OCI-LY3 (cell line): ENCODE measurements at regions not wholly inside any gene's neighbourhood (a gene's known extent, or its start where the extent isn't known, plus 50 kb on each side); places are given as distances from the start of the nearest gene placed in this dataset.

ENCODE experiments used
- H2AFZ ChIP-seq: fragments of 200-600, 300-600 bp; shearing (Covaris generic); 2 replicates; pipeline ENCODE4 v1.6.0; 2014; ENCODE audit warnings: antibody characterized with exemption, low read depth, low read length
- H3K27ac ChIP-seq: fragments of 200-600, 300-600 bp; sonication (generic); 2 replicates; pipeline ENCODE4 v1.5.1; 2014; ENCODE audit warnings: mild to moderate bottlenecking, low read length, moderate library complexity, mixed read lengths
- H3K27me3 ChIP-seq: fragments of 200-600, 300-600 bp; sonication (generic); 2 replicates; pipeline ENCODE4 v1.6.1; 2014; ENCODE audit warnings: low read depth, low read length, mixed read lengths
- H3K36me3 ChIP-seq: fragments of 200-600, 300-600 bp; sonication (generic); replicated peaks from 2 replicates; pipeline ENCODE3; 2014; ENCODE audit warnings: low read depth, low read length, mixed read lengths
- H3K4me1 ChIP-seq: fragments of 300-600, 200-600 bp; sonication (generic); 2 replicates; pipeline ENCODE4 v1.6.1; 2014; ENCODE audit warnings: low read length, mixed read lengths
- H3K4me2 ChIP-seq: fragments of 200-600, 300-600 bp; sonication (generic); 2 replicates; pipeline ENCODE4 v1.6.1; 2014; ENCODE audit warnings: low read length, mixed read lengths
- H3K4me3 ChIP-seq: fragments of 300-600, 200-600 bp; sonication (generic); 2 replicates; pipeline ENCODE4 v1.5.1; 2014; ENCODE audit warnings: antibody characterized with exemption, mild to moderate bottlenecking, low read length, moderate library complexity
- H3K79me2 ChIP-seq: fragments of 300-600, 200-600 bp; shearing (Covaris generic); 2 replicates; pipeline ENCODE4 v1.6.1; 2014; ENCODE audit warnings: mild to moderate bottlenecking, low read length, mixed read lengths
- H3K9ac ChIP-seq: fragments of 300-600, 200-600 bp; shearing (Covaris generic); 2 replicates; pipeline ENCODE4 v1.6.0; 2014; ENCODE audit warnings: mild to moderate bottlenecking, low read length, moderate library complexity
- H3K9me3 ChIP-seq: fragments of 200-600, 300-600 bp; shearing (Covaris generic); 2 replicates; pipeline ENCODE4 v1.6.1; 2014; ENCODE audit warnings: low read length, mixed read lengths; ENCODE audit not compliant: insufficient read depth
- H4K20me1 ChIP-seq: fragments of 200-600, 300-600 bp; sonication (generic); 2 replicates; pipeline ENCODE4 v1.6.1; 2016; ENCODE audit warnings: low read length, mixed read lengths; ENCODE audit not compliant: insufficient read depth
- CTCF ChIP-seq: fragments of 200-600, 300-600 bp; sonication (generic); IDR thresholded peaks from 2 replicates; pipeline ENCODE4 v1.5.1; 2014; ENCODE audit warnings: antibody characterized with exemption, low read length, low read depth
- EZH2phosphoT487 ChIP-seq: fragments of 200-600 bp; shearing (Covaris generic); IDR thresholded peaks from 2 replicates; pipeline ENCODE4 v1.6.1; 2018; ENCODE audit warnings: antibody characterized with exemption, mixed run types, low read depth

GRCh38 chr7:83882551-83882950 is 233.6 kb upstream of the SEMA3E start:
- H3K36me3 ChIP-seq, result peaks cover 6% of the 10 kb centered on the region
- no peak overlapping the region for H3K4me2 ChIP-seq
- TF ChIP-seq CTCF (no peak), EZH2phosphoT487 (no peak)
- no peaks in the 10 kb centered on the region for H3K79me2 ChIP-seq
- H3K9ac ChIP-seq, result no peak overlapping the region
- no peak overlapping the region for H3K27ac ChIP-seq
- H3K4me3 ChIP-seq, result no peak overlapping the region
- no peak overlapping the region for H2AFZ ChIP-seq
- H4K20me1 ChIP-seq, result no peaks in the 10 kb centered on the region
- H3K27me3 ChIP-seq, result no peaks in the 10 kb centered on the region
- no peaks in the 10 kb centered on the region for H3K9me3 ChIP-seq
- peaks cover 7% of the 10 kb centered on the region for H3K4me1 ChIP-seq

- no peak overlapping the region for H3K4me2 ChIP-seq
- H3K27ac ChIP-seq, result no peak overlapping the region
- H4K20me1 ChIP-seq, result no peaks in the 10 kb centered on the region
- H3K4me3 ChIP-seq, result no peak overlapping the region
- H3K79me2 ChIP-seq, result no peaks in the 10 kb centered on the region
- peaks cover 27% of the 10 kb centered on the region for H3K4me1 ChIP-seq
- H3K27me3 ChIP-seq, result no peaks in the 10 kb centered on the region
- H3K36me3 ChIP-seq, result peaks cover 6% of the 10 kb centered on the region
- no peak overlapping the region for H3K9ac ChIP-seq
- TF ChIP-seq EZH2phosphoT487, result no peak
- no peak for TF ChIP-seq CTCF
- H2AFZ ChIP-seq, result no peak overlapping the region
- H3K9me3 ChIP-seq, result no peaks in the 10 kb centered on the region
These were observed 230.1 kb upstream of the SEMA3E start for GRCh38 chr7:83879063-83879462.

DNA sequence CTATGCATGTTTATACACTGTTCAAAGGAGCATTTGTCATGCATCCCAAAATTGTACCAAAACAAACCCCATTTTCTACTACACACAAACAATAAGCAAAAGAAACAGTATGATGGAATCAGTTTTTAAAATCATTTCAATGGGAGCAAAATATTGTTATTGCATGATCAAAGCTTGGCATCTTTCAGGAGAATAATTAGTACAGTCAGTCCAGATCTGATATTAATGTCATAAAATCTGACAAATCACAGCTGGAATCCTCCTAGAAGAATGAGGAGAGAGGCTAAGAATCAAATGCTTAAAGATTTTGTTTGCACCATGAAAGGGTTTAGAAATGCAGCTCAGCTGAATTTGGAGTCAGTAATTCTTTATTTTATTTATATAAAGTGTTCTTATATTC is 229.7 kb upstream of the SEMA3E start:
- peaks cover 6% of the 10 kb centered on the region for H3K36me3 ChIP-seq
- no peak overlapping the region for H2AFZ ChIP-seq
- no peaks in the 10 kb centered on the region for H3K79me2 ChIP-seq
- H3K4me3 ChIP-seq, result no peak overlapping the region
- no peak overlapping the region for H3K9ac ChIP-seq
- H3K27ac ChIP-seq, result no peak overlapping the region
- no peak overlapping the region for H3K4me2 ChIP-seq
- TF ChIP-seq CTCF (no peak), EZH2phosphoT487 (no peak)
- H4K20me1 ChIP-seq, result no peaks in the 10 kb centered on the region
- H3K4me1 ChIP-seq, result peaks cover 27% of the 10 kb centered on the region
- no peaks in the 10 kb centered on the region for H3K9me3 ChIP-seq
- H3K27me3 ChIP-seq, result no peaks in the 10 kb centered on the region

GRCh38 chr7:83876593-83876992 is 227.7 kb upstream of the SEMA3E start:
- Histone ChIP-seq H3K36me3 (peaks cover 6% of the 10 kb centered on the region), H2AFZ (no peak overlapping the region; the same call in 1 of the 2 replicates), H3K9me3 (no peaks in the 10 kb centered on the region), H3K4me3 (no peak overlapping the region), H3K4me1 (peaks cover 20% of the 10 kb centered on the region), H3K79me2 (no peaks in the 10 kb centered on the region), H4K20me1 (no peaks in the 10 kb centered on the region), H3K9ac (no peak overlapping the region), H3K27ac (no peak overlapping the region), H3K4me2 (no peak overlapping the region), H3K27me3 (no peaks in the 10 kb centered on the region)
- TF ChIP-seq EZH2phosphoT487, result no peak
- no peak for TF ChIP-seq CTCF
